HepG2 (cell line): ENCODE measurements at regions not wholly inside any gene's neighbourhood (a gene's known extent, or its start where the extent isn't known, plus 50 kb on each side); places are given as distances from the start of the nearest gene placed in this dataset.
A peak's percentile ranks its signal among the peaks of the same experiment; 100 is the strongest.

ENCODE experiments used
- BRF2 ChIP-seq: sonication (generic); formaldehyde crosslinking; IDR thresholded peaks from 2 replicates; pipeline ENCODE4 v1.8.1; 2022; ENCODE audit warnings: mild to moderate bottlenecking, missing genetic modification reagents
- CREM ChIP-seq, 2 experiments: sonication (generic) in 1 of 2; formaldehyde crosslinking in 1 of 2; IDR thresholded peaks; 2 replicates each; pipeline versions ENCODE4 v1.4.0 to v1.6.1; 2016 to 2020; ENCODE audit warnings: antibody characterized with exemption in 1 of 2, mild to moderate bottlenecking in 1 of 2, missing genetic modification reagents in 1 of 2
- FOXP1 ChIP-seq, 2 experiments: fragments of 450-650 bp in 1 of 2; IDR thresholded peaks; 2 replicates each; pipeline ENCODE4 v1.6.1; 2017 to 2018; ENCODE audit warnings: antibody characterized with exemption in 1 of 2
- GABPA ChIP-seq, 2 experiments: IDR thresholded peaks; 2 replicates each; pipeline ENCODE4 v1.6.1; 2011 to 2016; ENCODE audit warnings: low read depth in 2 of 2, low read length in 1 of 2, missing biosample characterization in 1 of 2, missing genetic modification characterization in 1 of 2
- GTF2F1 ChIP-seq: fragments of 150-350 bp; IDR thresholded peaks from 2 replicates; pipeline ENCODE4 v1.6.1; 2014; ENCODE audit warnings: low read length
- ISX ChIP-seq: sonication (generic); formaldehyde crosslinking; conservative IDR thresholded peaks from 2 replicates; pipeline ENCODE4 v1.5.0; 2020; ENCODE audit warnings: missing genetic modification reagents
- MIXL1 ChIP-seq: IDR thresholded peaks from 2 replicates; pipeline ENCODE4 v1.6.1; 2016
- MNT ChIP-seq: fragments of 450-650 bp; IDR thresholded peaks from 2 replicates; pipeline ENCODE4 v1.6.1; 2016
- SP4 ChIP-seq: sonication (generic); formaldehyde crosslinking; IDR thresholded peaks from 2 replicates; pipeline ENCODE4 v1.8.1; 2023; ENCODE audit warnings: mild to moderate bottlenecking, missing genetic modification reagents
- TIGD3 ChIP-seq: sonication (generic); formaldehyde crosslinking; IDR thresholded peaks from 2 replicates; pipeline ENCODE4 v1.5.1; 2020; ENCODE audit warnings: mild to moderate bottlenecking, missing genetic modification reagents, borderline replicate concordance
- WIZ ChIP-seq: sonication (generic); formaldehyde crosslinking; IDR thresholded peaks from 2 replicates; pipeline ENCODE4 v1.5.1; 2020; ENCODE audit warnings: mild to moderate bottlenecking, missing genetic modification reagents
- ZNF441 ChIP-seq: sonication (generic); formaldehyde crosslinking; IDR thresholded peaks from 2 replicates; pipeline ENCODE4 v1.7.0; 2021; ENCODE audit warnings: missing genetic modification reagents, borderline replicate concordance
- ZNF543 ChIP-seq: sonication (generic); formaldehyde crosslinking; IDR thresholded peaks from 2 replicates; pipeline ENCODE4 v1.4.0; 2020; ENCODE audit warnings: mild to moderate bottlenecking, missing genetic modification reagents
- TF ChIP-seq, protein P1 (sequence below): sonication (generic); formaldehyde crosslinking; IDR thresholded peaks from 2 replicates; pipeline ENCODE4 v1.5.0; 2020; ENCODE audit warnings: missing genetic modification reagents
- TF ChIP-seq, protein P2 (sequence below): sonication (generic); formaldehyde crosslinking; IDR thresholded peaks from 2 replicates; pipeline ENCODE4 v1.9.0; 2021; ENCODE audit warnings: missing genetic modification reagents, borderline replicate concordance
- TF ChIP-seq, protein P3 (sequence below): sonication (generic); formaldehyde crosslinking; IDR thresholded peaks from 2 replicates; pipeline ENCODE4 v1.4.0; 2020; ENCODE audit warnings: mild to moderate bottlenecking, missing genetic modification reagents, borderline replicate concordance
- TF ChIP-seq, protein P4 (sequence below): sonication (generic); formaldehyde crosslinking; IDR thresholded peaks from 2 replicates; pipeline ENCODE4 v1.9.0; 2021; ENCODE audit warnings: missing genetic modification reagents, borderline replicate concordance

DNA sequence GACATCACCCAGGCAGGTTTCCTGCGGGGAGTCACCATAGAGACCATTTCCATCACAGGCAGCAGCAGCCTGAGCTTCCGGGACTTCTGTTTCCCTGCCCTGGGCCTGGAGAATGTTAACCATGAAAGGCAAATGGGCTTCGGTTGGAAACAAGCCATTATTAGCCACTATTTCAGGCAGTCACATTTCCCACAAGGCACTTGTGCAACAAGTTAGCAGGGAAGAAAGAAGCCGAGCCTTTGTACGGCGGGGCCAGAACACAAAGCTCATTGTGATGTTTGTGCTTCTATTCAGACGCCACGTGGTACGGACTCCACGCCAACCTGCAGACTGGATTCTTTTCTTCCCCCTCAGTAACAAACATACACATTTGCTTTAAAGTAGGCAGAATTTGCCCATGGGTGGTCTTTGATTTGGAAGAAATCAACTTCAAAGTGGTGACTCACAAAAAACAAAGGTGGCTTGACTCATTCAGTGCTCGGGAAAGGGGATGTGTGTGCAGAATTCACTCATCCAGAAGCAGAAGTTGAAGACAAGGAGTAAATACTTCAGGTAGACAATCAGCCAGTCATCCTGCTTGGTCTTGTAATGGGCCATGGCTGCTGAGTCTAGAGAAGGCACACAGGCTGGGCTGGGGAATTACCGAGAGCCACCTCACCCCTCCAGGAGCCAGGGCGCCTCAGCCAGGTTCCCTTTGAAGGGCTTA, 154.2 kb upstream of the PRMT8 start (continued):
- TF ChIP-seq, protein P1, sequence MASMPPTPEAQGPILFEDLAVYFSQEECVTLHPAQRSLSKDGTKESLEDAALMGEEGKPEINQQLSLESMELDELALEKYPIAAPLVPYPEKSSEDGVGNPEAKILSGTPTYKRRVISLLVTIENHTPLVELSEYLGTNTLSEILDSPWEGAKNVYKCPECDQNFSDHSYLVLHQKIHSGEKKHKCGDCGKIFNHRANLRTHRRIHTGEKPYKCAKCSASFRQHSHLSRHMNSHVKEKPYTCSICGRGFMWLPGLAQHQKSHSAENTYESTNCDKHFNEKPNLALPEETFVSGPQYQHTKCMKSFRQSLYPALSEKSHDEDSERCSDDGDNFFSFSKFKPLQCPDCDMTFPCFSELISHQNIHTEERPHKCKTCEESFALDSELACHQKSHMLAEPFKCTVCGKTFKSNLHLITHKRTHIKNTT (CRISPR knock-in tag) = no peak
- TF ChIP-seq BRF2 (CRISPR knock-in tag) = no peak
- TF ChIP-seq MIXL1 = no peak
- peak; percentile 40; the same call in 1 of the 2 replicates for TF ChIP-seq MNT
- TF ChIP-seq, protein P2, sequence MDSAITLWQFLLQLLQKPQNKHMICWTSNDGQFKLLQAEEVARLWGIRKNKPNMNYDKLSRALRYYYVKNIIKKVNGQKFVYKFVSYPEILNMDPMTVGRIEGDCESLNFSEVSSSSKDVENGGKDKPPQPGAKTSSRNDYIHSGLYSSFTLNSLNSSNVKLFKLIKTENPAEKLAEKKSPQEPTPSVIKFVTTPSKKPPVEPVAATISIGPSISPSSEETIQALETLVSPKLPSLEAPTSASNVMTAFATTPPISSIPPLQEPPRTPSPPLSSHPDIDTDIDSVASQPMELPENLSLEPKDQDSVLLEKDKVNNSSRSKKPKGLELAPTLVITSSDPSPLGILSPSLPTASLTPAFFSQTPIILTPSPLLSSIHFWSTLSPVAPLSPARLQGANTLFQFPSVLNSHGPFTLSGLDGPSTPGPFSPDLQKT (CRISPR knock-in tag) = no peak
- TF ChIP-seq SP4 (CRISPR knock-in tag) = no peak
- no peak for TF ChIP-seq CREM (IDR thresholded peaks at IDR 0.05)
- no peak for TF ChIP-seq CREM (CRISPR knock-in tag; IDR thresholded peaks at IDR 0.05)
- TF ChIP-seq, protein P3, sequence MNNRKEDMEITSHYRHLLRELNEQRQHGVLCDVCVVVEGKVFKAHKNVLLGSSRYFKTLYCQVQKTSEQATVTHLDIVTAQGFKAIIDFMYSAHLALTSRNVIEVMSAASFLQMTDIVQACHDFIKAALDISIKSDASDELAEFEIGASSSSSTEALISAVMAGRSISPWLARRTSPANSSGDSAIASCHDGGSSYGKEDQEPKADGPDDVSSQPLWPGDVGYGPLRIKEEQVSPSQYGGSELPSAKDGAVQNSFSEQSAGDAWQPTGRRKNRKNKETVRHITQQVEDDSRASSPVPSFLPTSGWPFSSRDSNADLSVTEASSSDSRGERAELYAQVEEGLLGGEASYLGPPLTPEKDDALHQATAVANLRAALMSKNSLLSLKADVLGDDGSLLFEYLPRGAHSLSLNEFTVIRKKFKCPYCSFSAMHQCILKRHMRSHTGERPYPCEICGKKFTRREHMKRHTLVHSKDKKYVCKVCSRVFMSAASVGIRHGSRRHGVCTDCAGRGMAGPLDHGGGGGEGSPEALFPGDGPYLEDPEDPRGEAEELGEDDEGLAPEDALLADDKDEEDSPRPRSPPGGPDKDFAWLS (CRISPR knock-in tag) = no peak
- TF ChIP-seq, protein P4, sequence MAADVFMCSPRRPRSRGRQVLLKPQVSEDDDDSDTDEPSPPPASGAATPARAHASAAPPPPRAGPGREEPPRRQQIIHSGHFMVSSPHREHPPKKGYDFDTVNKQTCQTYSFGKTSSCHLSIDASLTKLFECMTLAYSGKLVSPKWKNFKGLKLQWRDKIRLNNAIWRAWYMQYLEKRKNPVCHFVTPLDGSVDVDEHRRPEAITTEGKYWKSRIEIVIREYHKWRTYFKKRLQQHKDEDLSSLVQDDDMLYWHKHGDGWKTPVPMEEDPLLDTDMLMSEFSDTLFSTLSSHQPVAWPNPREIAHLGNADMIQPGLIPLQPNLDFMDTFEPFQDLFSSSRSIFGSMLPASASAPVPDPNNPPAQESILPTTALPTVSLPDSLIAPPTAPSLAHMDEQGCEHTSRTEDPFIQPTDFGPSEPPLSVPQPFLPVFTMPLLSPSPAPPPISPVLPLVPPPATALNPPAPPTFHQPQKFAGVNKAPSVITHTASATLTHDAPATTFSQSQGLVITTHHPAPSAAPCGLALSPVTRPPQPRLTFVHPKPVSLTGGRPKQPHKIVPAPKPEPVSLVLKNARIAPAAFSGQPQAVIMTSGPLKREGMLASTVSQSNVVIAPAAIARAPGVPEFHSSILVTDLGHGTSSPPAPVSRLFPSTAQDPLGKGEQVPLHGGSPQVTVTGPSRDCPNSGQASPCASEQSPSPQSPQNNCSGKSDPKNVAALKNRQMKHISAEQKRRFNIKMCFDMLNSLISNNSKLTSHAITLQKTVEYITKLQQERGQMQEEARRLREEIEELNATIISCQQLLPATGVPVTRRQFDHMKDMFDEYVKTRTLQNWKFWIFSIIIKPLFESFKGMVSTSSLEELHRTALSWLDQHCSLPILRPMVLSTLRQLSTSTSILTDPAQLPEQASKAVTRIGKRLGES (CRISPR knock-in tag) = no peak
- no peak for TF ChIP-seq GABPA (IDR thresholded peaks at IDR 0.05; ENCODE audit: low read depth, low read length)
- 0 out of 2 replicates have a peak, but pooled peaks have one; percentile 17 for TF ChIP-seq GABPA (CRISPR knock-in tag; IDR thresholded peaks at IDR 0.05; ENCODE audit: low read depth)
- TF ChIP-seq FOXP1 (IDR thresholded peaks at IDR 0.05) = no peak
- no peak for TF ChIP-seq FOXP1 (CRISPR knock-in tag; IDR thresholded peaks at IDR 0.05)
- TF ChIP-seq ZNF441 (CRISPR knock-in tag) = 0 out of 2 replicates have a peak, but pooled peaks have one; percentile 42
- no peak for TF ChIP-seq ZNF543 (CRISPR knock-in tag)
- no peak for TF ChIP-seq WIZ (CRISPR knock-in tag)
- TF ChIP-seq TIGD3 = no peak
- TF ChIP-seq ISX (CRISPR knock-in tag) = no peak
- no peak for TF ChIP-seq GTF2F1
